ENCODE measurements at regions not wholly inside any gene's neighbourhood (a gene's known extent, or its start where the extent isn't known, plus 50 kb on each side); places are given as distances from the start of the nearest gene placed in this dataset.

GRCh38 chr2:7846607-7847006 is 835.2 kb upstream of the ID2 start:
- Histone ChIP-seq H3K36me3 (no peaks in the 10 kb centered on the region), H3K9me3 (no peaks in the 10 kb centered on the region), H3K4me3 (no peak overlapping the region), H3K27me3 (no peaks in the 10 kb centered on the region), H3K4me1 (no peaks in the 10 kb centered on the region), H3K27ac (no peak overlapping the region)
- TF ChIP-seq, protein P1, sequence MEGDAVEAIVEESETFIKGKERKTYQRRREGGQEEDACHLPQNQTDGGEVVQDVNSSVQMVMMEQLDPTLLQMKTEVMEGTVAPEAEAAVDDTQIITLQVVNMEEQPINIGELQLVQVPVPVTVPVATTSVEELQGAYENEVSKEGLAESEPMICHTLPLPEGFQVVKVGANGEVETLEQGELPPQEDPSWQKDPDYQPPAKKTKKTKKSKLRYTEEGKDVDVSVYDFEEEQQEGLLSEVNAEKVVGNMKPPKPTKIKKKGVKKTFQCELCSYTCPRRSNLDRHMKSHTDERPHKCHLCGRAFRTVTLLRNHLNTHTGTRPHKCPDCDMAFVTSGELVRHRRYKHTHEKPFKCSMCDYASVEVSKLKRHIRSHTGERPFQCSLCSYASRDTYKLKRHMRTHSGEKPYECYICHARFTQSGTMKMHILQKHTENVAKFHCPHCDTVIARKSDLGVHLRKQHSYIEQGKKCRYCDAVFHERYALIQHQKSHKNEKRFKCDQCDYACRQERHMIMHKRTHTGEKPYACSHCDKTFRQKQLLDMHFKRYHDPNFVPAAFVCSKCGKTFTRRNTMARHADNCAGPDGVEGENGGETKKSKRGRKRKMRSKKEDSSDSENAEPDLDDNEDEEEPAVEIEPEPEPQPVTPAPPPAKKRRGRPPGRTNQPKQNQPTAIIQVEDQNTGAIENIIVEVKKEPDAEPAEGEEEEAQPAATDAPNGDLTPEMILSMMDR (IDR thresholded peaks at IDR 0.05), result no peak
- no peak for TF ChIP-seq POLR2A (IDR thresholded peaks at IDR 0.05)
- intact Hi-C loops (cut with DNase I; ENCODE audit: low total_unique reads), result no loop called here
- no peak for DNase-seq

GRCh38 chr2:7847321-7847720 is 834.5 kb upstream of the ID2 start:
- Histone ChIP-seq H3K27ac (no peak overlapping the region), H3K4me3 (no peak overlapping the region), H3K9me3 (no peaks in the 10 kb centered on the region), H3K36me3 (no peaks in the 10 kb centered on the region), H3K4me1 (no peaks in the 10 kb centered on the region), H3K27me3 (no peaks in the 10 kb centered on the region)
- no peak for DNase-seq
- TF ChIP-seq, protein P1 (IDR thresholded peaks at IDR 0.05), result no peak
- no peak for TF ChIP-seq POLR2A (IDR thresholded peaks at IDR 0.05)
- intact Hi-C loops (cut with DNase I; ENCODE audit: low total_unique reads), result no loop called here

- no peaks in the 10 kb centered on the region for H3K27me3 ChIP-seq
- H3K36me3 ChIP-seq, result no peaks in the 10 kb centered on the region
- TF ChIP-seq POLR2A (IDR thresholded peaks at IDR 0.05), result no peak
- TF ChIP-seq, protein P1 (IDR thresholded peaks at IDR 0.05), result no peak
- no peak for DNase-seq
- no peaks in the 10 kb centered on the region for H3K9me3 ChIP-seq
- H3K27ac ChIP-seq, result no peak overlapping the region
- H3K4me1 ChIP-seq, result no peaks in the 10 kb centered on the region
- intact Hi-C loops (cut with DNase I; ENCODE audit: low total_unique reads), result no loop called here
- no peak overlapping the region for H3K4me3 ChIP-seq
These were observed 832.8 kb upstream of the ID2 start for GRCh38 chr2:7849027-7849426.

GRCh38 chr2:7849531-7849930 is 832.3 kb upstream of the ID2 start:
- DNase-seq, result no peak
- Histone ChIP-seq H3K27me3 (no peaks in the 10 kb centered on the region), H3K4me3 (no peak overlapping the region), H3K9me3 (no peaks in the 10 kb centered on the region), H3K27ac (no peak overlapping the region), H3K36me3 (no peaks in the 10 kb centered on the region), H3K4me1 (no peaks in the 10 kb centered on the region)
- no peak for TF ChIP-seq POLR2A (IDR thresholded peaks at IDR 0.05)
- TF ChIP-seq, protein P1 (IDR thresholded peaks at IDR 0.05), result no peak
- intact Hi-C loops (cut with DNase I; ENCODE audit: low total_unique reads), result no loop called here

DNA sequence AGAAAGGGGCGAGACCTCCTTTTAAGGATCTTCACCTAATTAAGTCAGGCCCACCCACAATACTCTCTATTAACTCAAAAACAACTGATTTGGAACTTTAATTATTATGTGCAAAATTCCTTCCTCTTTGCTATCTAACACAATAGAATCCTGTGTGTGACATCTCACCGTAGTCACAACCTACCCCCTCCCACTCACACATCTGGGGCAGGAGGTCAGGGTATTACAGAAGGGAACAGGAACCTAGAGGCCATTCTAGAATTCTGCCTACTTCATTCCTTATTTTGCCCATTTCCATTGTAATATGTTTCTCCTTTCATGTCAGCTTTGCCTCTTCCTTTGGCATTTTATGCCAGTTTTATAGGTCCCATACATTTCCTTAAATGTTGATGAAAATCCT is 829.3 kb upstream of the ID2 start:
- Histone ChIP-seq H3K36me3 (no peaks in the 10 kb centered on the region), H3K9me3 (no peaks in the 10 kb centered on the region), H3K27me3 (no peaks in the 10 kb centered on the region), H3K4me1 (no peaks in the 10 kb centered on the region), H3K4me3 (no peak overlapping the region), H3K27ac (no peak overlapping the region)
- DNase-seq, result no peak
- TF ChIP-seq POLR2A (IDR thresholded peaks at IDR 0.05), result no peak
- TF ChIP-seq, protein P1 (IDR thresholded peaks at IDR 0.05), result no peak
- intact Hi-C loops (cut with DNase I; ENCODE audit: low total_unique reads), result no loop called here
